ENCODE measurements at regions not wholly inside any gene's neighbourhood (a gene's known extent, or its start where the extent isn't known, plus 50 kb on each side); places are given as distances from the start of the nearest gene placed in this dataset.
A peak's percentile ranks its signal among the peaks of the same experiment; 100 is the strongest.
"Not testable (repeated sequence)": the region's sequence is repeated elsewhere in the genome, so short reads cannot be mapped to it uniquely, and the experiment has no call there.

GRCh38 chr5:16987776-16988175 is 51.7 kb upstream of the MYO10 start:
- ATAC-seq (ENCODE audit: low read depth in 2 of 2) = no peak
- H3K36me3 Mint-ChIP-seq = no peaks in the 10 kb centered on the region
- Histone ChIP-seq H3K27ac (ENCODE audit: insufficient read depth, low read length, poor library complexity, severe bottlenecking) (no peak overlapping the region), H3K9me3 (ENCODE audit: control insufficient read depth in 2 of 2, low read length in 2 of 2) (no peaks in the 10 kb centered on the region), H3K4me3 (ENCODE audit: low read depth, low read length) (no peak overlapping the region), H3K36me3 (ENCODE audit: control insufficient read depth, insufficient read depth, low read length) (no peaks in the 10 kb centered on the region), H3K27me3 (ENCODE audit: control insufficient read depth, insufficient read depth, low read length) (no peaks in the 10 kb centered on the region), H3K4me1 (ENCODE audit: control insufficient read depth, insufficient read depth, low read length, poor library complexity, severe bottlenecking) (no peaks in the 10 kb centered on the region)
- no peak for DNase-seq
- peaks cover 0 to 1% (median 0%) of the 10 kb centered on the region in 7 donors for H3K9me3 Mint-ChIP-seq
- H3K27ac Mint-ChIP-seq = no peak overlapping the region
- no peaks in the 10 kb centered on the region for H3K27me3 Mint-ChIP-seq
- peak overlapping the region in 1 of 4 donors; percentile 43 for H3K4me3 Mint-ChIP-seq
- no peaks in the 10 kb centered on the region for H3K4me1 Mint-ChIP-seq

GRCh38 chr5:16990817-16991520 is 54.9 kb upstream of the MYO10 start:
- not testable (repeated sequence) for H3K4me3 Mint-ChIP-seq; H3K27ac ChIP-seq (ENCODE audit: insufficient read depth, low read length, poor library complexity, severe bottlenecking); H3K9me3 Mint-ChIP-seq; H3K27me3 Mint-ChIP-seq; H3K36me3 ChIP-seq (ENCODE audit: control insufficient read depth, insufficient read depth, low read length); H3K4me1 Mint-ChIP-seq; H3K4me1 ChIP-seq (ENCODE audit: control insufficient read depth, insufficient read depth, low read length, poor library complexity, severe bottlenecking); H3K27me3 ChIP-seq (ENCODE audit: control insufficient read depth, insufficient read depth, low read length); H3K36me3 Mint-ChIP-seq; DNase-seq; H3K4me3 ChIP-seq (ENCODE audit: low read depth, low read length); H3K9me3 ChIP-seq (ENCODE audit: control insufficient read depth in 2 of 2, low read length in 2 of 2); ATAC-seq (ENCODE audit: low read depth in 2 of 2); H3K27ac Mint-ChIP-seq

- Mint-ChIP-seq H3K27me3 (peaks cover 4% of the 10 kb centered on the region), H3K4me1 (no peaks in the 10 kb centered on the region), H3K4me3 (no peak overlapping the region), H3K9me3 (peaks cover 0 to 3% (median 0%) of the 10 kb centered on the region in 7 donors), H3K27ac (no peak overlapping the region), H3K36me3 (no peaks in the 10 kb centered on the region)
- Histone ChIP-seq H3K4me1 (ENCODE audit: control insufficient read depth, insufficient read depth, low read length, poor library complexity, severe bottlenecking) (no peaks in the 10 kb centered on the region), H3K9me3 (ENCODE audit: control insufficient read depth in 2 of 2, low read length in 2 of 2) (no peaks in the 10 kb centered on the region), H3K36me3 (ENCODE audit: control insufficient read depth, insufficient read depth, low read length) (no peaks in the 10 kb centered on the region), H3K27ac (ENCODE audit: insufficient read depth, low read length, poor library complexity, severe bottlenecking) (no peak overlapping the region), H3K4me3 (ENCODE audit: low read depth, low read length) (no peak overlapping the region), H3K27me3 (ENCODE audit: control insufficient read depth, insufficient read depth, low read length) (no peaks in the 10 kb centered on the region)
- ATAC-seq (ENCODE audit: low read depth in 2 of 2) (no peak), DNase-seq (no peak)
Measured at GRCh38 chr5:16992006-16992405, 55.9 kb upstream of the MYO10 start.

GRCh38 chr5:16992444-16992843 is 56.4 kb upstream of the MYO10 start:
- Histone ChIP-seq H3K27ac (ENCODE audit: insufficient read depth, low read length, poor library complexity, severe bottlenecking) (no peak overlapping the region), H3K4me3 (ENCODE audit: low read depth, low read length) (no peak overlapping the region), H3K9me3 (ENCODE audit: control insufficient read depth in 2 of 2, low read length in 2 of 2) (no peaks in the 10 kb centered on the region), H3K4me1 (ENCODE audit: control insufficient read depth, insufficient read depth, low read length, poor library complexity, severe bottlenecking) (no peaks in the 10 kb centered on the region), H3K36me3 (ENCODE audit: control insufficient read depth, insufficient read depth, low read length) (no peaks in the 10 kb centered on the region), H3K27me3 (ENCODE audit: control insufficient read depth, insufficient read depth, low read length) (no peaks in the 10 kb centered on the region)
- DNase-seq (no peak), ATAC-seq (ENCODE audit: low read depth in 2 of 2) (no peak)
- no peaks in the 10 kb centered on the region for H3K36me3 Mint-ChIP-seq
- peaks cover 0 to 3% (median 0%) of the 10 kb centered on the region in 7 donors for H3K9me3 Mint-ChIP-seq
- H3K4me1 Mint-ChIP-seq = no peaks in the 10 kb centered on the region
- H3K4me3 Mint-ChIP-seq = no peak overlapping the region
- H3K27me3 Mint-ChIP-seq = peaks cover 4% of the 10 kb centered on the region
- no peak overlapping the region for H3K27ac Mint-ChIP-seq

GRCh38 chr5:16994565-16994964 is 58.5 kb upstream of the MYO10 start:
- no peak overlapping the region for H3K27ac ChIP-seq (ENCODE audit: insufficient read depth, low read length, poor library complexity, severe bottlenecking)
- no peaks in the 10 kb centered on the region for H3K4me1 ChIP-seq (ENCODE audit: control insufficient read depth, insufficient read depth, low read length, poor library complexity, severe bottlenecking)
- H3K4me3 ChIP-seq (ENCODE audit: low read depth, low read length) = no peak overlapping the region
- H3K9me3 Mint-ChIP-seq = peaks cover 0 to 4% (median 0%) of the 10 kb centered on the region in 7 donors
- peaks cover 4% of the 10 kb centered on the region for H3K27me3 Mint-ChIP-seq
- H3K36me3 Mint-ChIP-seq = no peaks in the 10 kb centered on the region
- H3K27me3 ChIP-seq (ENCODE audit: control insufficient read depth, insufficient read depth, low read length) = no peaks in the 10 kb centered on the region
- H3K4me1 Mint-ChIP-seq = no peaks in the 10 kb centered on the region
- H3K36me3 ChIP-seq (ENCODE audit: control insufficient read depth, insufficient read depth, low read length) = no peaks in the 10 kb centered on the region
- ATAC-seq (ENCODE audit: low read depth in 2 of 2) (no peak), DNase-seq (no peak)
- no peak overlapping the region for H3K4me3 Mint-ChIP-seq
- no peak overlapping the region for H3K27ac Mint-ChIP-seq
- no peaks in the 10 kb centered on the region for H3K9me3 ChIP-seq (ENCODE audit: control insufficient read depth in 2 of 2, low read length in 2 of 2)

- ATAC-seq (ENCODE audit: low read depth in 2 of 2) = no peak
- H3K4me1 ChIP-seq (ENCODE audit: control insufficient read depth, insufficient read depth, low read length, poor library complexity, severe bottlenecking) = no peaks in the 10 kb centered on the region
- no peak for DNase-seq
- no peaks in the 10 kb centered on the region for H3K4me1 Mint-ChIP-seq
- no peaks in the 10 kb centered on the region for H3K36me3 Mint-ChIP-seq
- no peaks in the 10 kb centered on the region for H3K27me3 ChIP-seq (ENCODE audit: control insufficient read depth, insufficient read depth, low read length)
- H3K4me3 Mint-ChIP-seq = no peak overlapping the region
- H3K27me3 Mint-ChIP-seq = peaks cover 4% of the 10 kb centered on the region
- no peaks in the 10 kb centered on the region for H3K9me3 ChIP-seq (ENCODE audit: control insufficient read depth in 2 of 2, low read length in 2 of 2)
- H3K4me3 ChIP-seq (ENCODE audit: low read depth, low read length) = no peak overlapping the region
- H3K9me3 Mint-ChIP-seq = peaks cover 0 to 4% (median 0%) of the 10 kb centered on the region in 7 donors
- H3K27ac Mint-ChIP-seq = no peak overlapping the region
- no peak overlapping the region for H3K27ac ChIP-seq (ENCODE audit: insufficient read depth, low read length, poor library complexity, severe bottlenecking)
- no peaks in the 10 kb centered on the region for H3K36me3 ChIP-seq (ENCODE audit: control insufficient read depth, insufficient read depth, low read length)
Measured at GRCh38 chr5:16995372-16995771, 59.3 kb upstream of the MYO10 start.

GRCh38 chr5:17000291-17000939 is 64.3 kb upstream of the MYO10 start:
- Histone ChIP-seq H3K27me3 (ENCODE audit: control insufficient read depth, insufficient read depth, low read length) (no peaks in the 10 kb centered on the region), H3K4me1 (ENCODE audit: control insufficient read depth, insufficient read depth, low read length, poor library complexity, severe bottlenecking) (no peaks in the 10 kb centered on the region), H3K4me3 (ENCODE audit: low read depth, low read length) (no peak overlapping the region), H3K27ac (ENCODE audit: insufficient read depth, low read length, poor library complexity, severe bottlenecking) (no peak overlapping the region), H3K9me3 (ENCODE audit: control insufficient read depth in 2 of 2, low read length in 2 of 2) (no peaks in the 10 kb centered on the region), H3K36me3 (ENCODE audit: control insufficient read depth, insufficient read depth, low read length) (no peaks in the 10 kb centered on the region)
- Mint-ChIP-seq H3K4me3 (no peak overlapping the region), H3K27ac (no peak overlapping the region), H3K36me3 (no peaks in the 10 kb centered on the region), H3K9me3 (peaks cover 0 to 5% (median 0%) of the 10 kb centered on the region in 7 donors), H3K4me1 (no peaks in the 10 kb centered on the region), H3K27me3 (no peaks in the 10 kb centered on the region)
- ATAC-seq (ENCODE audit: low read depth in 2 of 2) (no peak), DNase-seq (no peak)

- H3K9me3 Mint-ChIP-seq = peaks cover 0 to 5% (median 0%) of the 10 kb centered on the region in 7 donors
- Histone ChIP-seq H3K4me3 (ENCODE audit: low read depth, low read length) (no peak overlapping the region), H3K27ac (ENCODE audit: insufficient read depth, low read length, poor library complexity, severe bottlenecking) (no peak overlapping the region), H3K9me3 (ENCODE audit: control insufficient read depth in 2 of 2, low read length in 2 of 2) (no peaks in the 10 kb centered on the region), H3K36me3 (ENCODE audit: control insufficient read depth, insufficient read depth, low read length) (no peaks in the 10 kb centered on the region), H3K4me1 (ENCODE audit: control insufficient read depth, insufficient read depth, low read length, poor library complexity, severe bottlenecking) (no peaks in the 10 kb centered on the region), H3K27me3 (ENCODE audit: control insufficient read depth, insufficient read depth, low read length) (no peaks in the 10 kb centered on the region)
- no peak overlapping the region for H3K4me3 Mint-ChIP-seq
- no peaks in the 10 kb centered on the region for H3K36me3 Mint-ChIP-seq
- no peak overlapping the region for H3K27ac Mint-ChIP-seq
- H3K27me3 Mint-ChIP-seq = no peaks in the 10 kb centered on the region
- H3K4me1 Mint-ChIP-seq = no peaks in the 10 kb centered on the region
- no peak for DNase-seq
- ATAC-seq (ENCODE audit: low read depth in 2 of 2) = no peak
Measured at GRCh38 chr5:17001428-17001827, 65.3 kb upstream of the MYO10 start.
